Gastroesophageal sphincter (tissue), 4 donors: ENCODE measurements at regions not wholly inside any gene's neighbourhood (a gene's known extent, or its start where the extent isn't known, plus 50 kb on each side); places are given as distances from the start of the nearest gene placed in this dataset.

ENCODE experiments used
- ATAC-seq: fragments of 150-250 bp; one replicate; pipeline ENCODE4 v1.9.1; 2016; ENCODE audit warnings: mild to moderate bottlenecking, moderate library complexity
- H3K27ac ChIP-seq, 4 donors: fragments of 200-600 bp; sonication (generic) in 3 of 4; 1 replicate in 3 of 4; 2 replicates in 1 of 4; pipeline ENCODE4 v1.5.1; 2016 to 2019
- H3K27me3 ChIP-seq: fragments of 200-600 bp; sonication (generic); one replicate; pipeline ENCODE4 v1.5.1; 2019
- H3K36me3 ChIP-seq, 2 donors: fragments of 200-600 bp; sonication (generic); one replicate each; pipeline ENCODE4 v1.5.1; 2019; ENCODE audit warnings: control low read depth in 1 of 2
- H3K4me1 ChIP-seq, 3 donors: fragments of 200-600 bp; sonication (generic); 1 replicate in 2 of 3; 2 replicates in 1 of 3; pipeline ENCODE4 v1.5.1; 2016 to 2019; ENCODE audit warnings: control low read depth in 2 of 3
- H3K4me3 ChIP-seq, 2 donors: fragments of 200-600 bp; sonication (generic); one replicate each; pipeline ENCODE4 v1.5.1; 2019; ENCODE audit warnings: mild to moderate bottlenecking in 1 of 2, moderate library complexity in 1 of 2
- H3K9me3 ChIP-seq, 3 donors: fragments of 200-600 bp; sonication (generic); one replicate each; pipeline ENCODE4 v1.5.1; 2017 to 2019; ENCODE audit warnings: control low read depth in 2 of 3
- EP300 ChIP-seq: sonication (generic); formaldehyde crosslinking; IDR thresholded peaks from one replicate; pipeline ENCODE4 v1.6.1; 2017; ENCODE audit warnings: antibody characterized with exemption, mild to moderate bottlenecking
- POLR2A ChIP-seq, 2 donors: fragments of 450-650 bp; IDR thresholded peaks; one replicate each; pipeline ENCODE4 v1.6.1; 2017; ENCODE audit warnings: antibody characterized with exemption in 2 of 2, mild to moderate bottlenecking in 2 of 2, moderate library complexity in 1 of 2
- POLR2AphosphoS5 ChIP-seq: sonication (generic); formaldehyde crosslinking; IDR thresholded peaks from one replicate; pipeline ENCODE4 v1.6.1; 2017; ENCODE audit warnings: antibody characterized with exemption
- WGBS, 2 donors: methylation state at CpG; one replicate each; pipeline ENCODE4 v1.1.5; 2018; ENCODE audit warnings: low coverage in 1 of 2; 5-methylcytosine and 5-hydroxymethylcytosine counted together
- TF ChIP-seq, protein P1 (sequence below), 4 experiments: fragments of 200-600 bp in 2 of 4; fragments of 450-650 bp in 2 of 4; sonication (generic) in 1 of 4; IDR thresholded peaks; one replicate each; pipeline ENCODE4 v1.5.1; 2017 to 2019; ENCODE audit warnings: antibody characterized with exemption in 4 of 4, mild to moderate bottlenecking in 2 of 4, moderate library complexity in 2 of 4

DNA sequence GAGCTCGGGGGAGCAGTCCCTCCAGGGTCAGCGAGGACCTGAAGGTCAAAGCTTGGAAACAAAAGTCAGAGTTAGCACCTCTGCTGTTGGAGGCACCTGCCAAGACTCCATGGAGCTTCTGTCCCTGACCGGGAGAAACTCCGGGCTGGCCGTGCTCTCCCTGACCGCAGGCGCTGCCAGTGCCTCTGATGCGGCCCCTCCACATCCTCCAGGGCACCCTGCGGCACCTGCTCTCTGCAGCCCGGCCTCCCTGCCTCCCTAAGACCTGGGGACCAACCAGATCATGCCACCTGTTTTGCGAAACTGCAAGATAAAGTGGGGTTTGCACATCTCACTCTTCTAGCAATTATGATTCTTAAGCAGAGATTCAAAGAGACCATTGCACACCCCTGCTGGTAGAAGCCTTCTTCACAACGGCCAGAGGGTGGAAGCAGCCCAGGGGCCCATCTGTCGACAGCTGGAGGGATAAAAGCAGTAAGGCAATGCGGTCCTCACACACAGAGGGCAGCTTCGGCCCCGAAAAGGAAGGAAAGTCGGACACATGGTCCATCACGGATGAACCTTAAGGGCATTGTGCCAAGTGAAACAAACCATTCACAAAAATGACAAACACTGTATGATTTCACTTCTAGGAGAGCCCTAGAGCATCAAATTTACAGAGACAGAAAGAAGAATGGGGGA is 477.1 kb downstream of the BRD1 start:
- ATAC-seq = no peak
- WGBS, 2 donors = 37 to 60% methylated on average over 3 to 9 of the region's 18 CpGs

DNA sequence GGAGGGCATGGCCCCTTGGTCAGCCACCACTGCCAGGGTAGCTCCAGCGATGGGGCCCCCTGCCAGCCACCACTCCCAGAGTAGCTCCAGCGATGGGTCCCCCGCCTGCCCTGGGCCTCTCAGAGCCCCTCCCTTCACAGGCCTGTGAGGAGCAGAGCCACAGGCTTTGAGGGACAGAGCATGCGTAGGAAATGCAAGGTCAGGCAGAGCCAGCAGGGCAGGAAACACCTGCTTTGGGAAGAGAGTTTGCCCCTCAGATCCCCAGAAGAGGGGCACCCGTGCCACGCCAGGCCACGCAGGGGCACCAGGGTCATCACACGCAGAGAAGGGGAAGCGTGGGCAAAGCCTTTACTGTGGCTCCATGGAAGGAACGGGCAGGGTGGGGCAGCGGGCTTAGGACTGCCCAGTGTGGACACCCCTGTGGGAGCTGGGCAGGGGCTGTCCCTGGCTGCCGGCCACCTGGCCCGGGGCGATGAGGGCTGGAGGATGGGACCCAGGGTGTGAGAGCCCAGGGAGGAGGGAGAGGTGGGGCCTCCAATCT is 477.8 kb downstream of the BRD1 start:
- Histone ChIP-seq H3K9me3 (no peaks in the 10 kb centered on the region), H3K27ac (no peak overlapping the region), H3K4me1 (no peaks in the 10 kb centered on the region), H3K36me3 (no peaks in the 10 kb centered on the region), H3K27me3 (peaks cover 82% of the 10 kb centered on the region), H3K4me3 (no peak overlapping the region)
- no peak for ATAC-seq
- 87% methylated on average over 9 of the region's 14 CpGs; no CpG with 5 or more reads in 1 of the 2 donors for WGBS, 2 donors
- TF ChIP-seq, protein P1, sequence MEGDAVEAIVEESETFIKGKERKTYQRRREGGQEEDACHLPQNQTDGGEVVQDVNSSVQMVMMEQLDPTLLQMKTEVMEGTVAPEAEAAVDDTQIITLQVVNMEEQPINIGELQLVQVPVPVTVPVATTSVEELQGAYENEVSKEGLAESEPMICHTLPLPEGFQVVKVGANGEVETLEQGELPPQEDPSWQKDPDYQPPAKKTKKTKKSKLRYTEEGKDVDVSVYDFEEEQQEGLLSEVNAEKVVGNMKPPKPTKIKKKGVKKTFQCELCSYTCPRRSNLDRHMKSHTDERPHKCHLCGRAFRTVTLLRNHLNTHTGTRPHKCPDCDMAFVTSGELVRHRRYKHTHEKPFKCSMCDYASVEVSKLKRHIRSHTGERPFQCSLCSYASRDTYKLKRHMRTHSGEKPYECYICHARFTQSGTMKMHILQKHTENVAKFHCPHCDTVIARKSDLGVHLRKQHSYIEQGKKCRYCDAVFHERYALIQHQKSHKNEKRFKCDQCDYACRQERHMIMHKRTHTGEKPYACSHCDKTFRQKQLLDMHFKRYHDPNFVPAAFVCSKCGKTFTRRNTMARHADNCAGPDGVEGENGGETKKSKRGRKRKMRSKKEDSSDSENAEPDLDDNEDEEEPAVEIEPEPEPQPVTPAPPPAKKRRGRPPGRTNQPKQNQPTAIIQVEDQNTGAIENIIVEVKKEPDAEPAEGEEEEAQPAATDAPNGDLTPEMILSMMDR (IDR thresholded peaks at IDR 0.05) = no peak
- TF ChIP-seq EP300 (no peak), POLR2AphosphoS5 (no peak), POLR2A (IDR thresholded peaks at IDR 0.05) (no peak)

More for the DNA sequence above, 477.1 kb downstream of the BRD1 start:
- H3K4me3 ChIP-seq = no peak overlapping the region
- H3K27me3 ChIP-seq = peaks cover 85% of the 10 kb centered on the region
- H3K36me3 ChIP-seq = no peaks in the 10 kb centered on the region
- H3K9me3 ChIP-seq = no peaks in the 10 kb centered on the region
- H3K4me1 ChIP-seq = no peaks in the 10 kb centered on the region
- no peak for TF ChIP-seq EP300
- TF ChIP-seq POLR2AphosphoS5 = no peak
- TF ChIP-seq POLR2A (IDR thresholded peaks at IDR 0.05) = no peak
- TF ChIP-seq, protein P1 (IDR thresholded peaks at IDR 0.05) = no peak
- H3K27ac ChIP-seq = no peak overlapping the region

DNA sequence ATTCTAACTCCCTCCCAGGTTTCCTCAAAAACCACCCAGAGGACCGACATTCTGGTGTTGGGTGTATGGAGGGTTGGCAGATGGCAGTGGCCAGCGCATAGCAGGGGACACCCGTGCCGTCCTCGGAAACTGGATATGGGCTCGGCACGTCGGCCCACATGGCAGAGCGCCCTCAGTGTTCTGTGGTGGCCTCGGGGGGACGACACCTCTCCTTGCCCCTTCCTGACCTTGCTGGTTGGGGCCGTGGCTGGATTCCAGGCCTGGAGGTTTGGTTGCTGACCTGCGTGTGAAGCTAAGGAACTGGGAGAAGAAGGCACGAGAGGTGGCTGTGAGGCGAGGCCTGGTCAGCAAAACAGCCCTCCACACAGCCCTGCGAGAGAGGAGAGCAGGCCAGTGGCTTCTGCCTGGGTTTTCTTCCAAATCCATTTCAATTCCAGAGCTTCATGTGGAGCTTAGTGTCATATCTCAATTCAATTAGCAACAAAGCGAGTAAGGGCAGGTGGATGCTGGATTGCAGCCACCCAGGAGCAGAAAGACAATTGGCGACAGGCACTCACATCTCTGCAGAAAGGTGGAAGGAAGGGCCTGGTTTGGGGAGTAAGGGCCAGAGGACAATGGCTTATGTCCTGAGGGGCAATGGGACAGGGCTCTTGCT is 478.4 kb downstream of the BRD1 start:
- TF ChIP-seq, protein P1 (IDR thresholded peaks at IDR 0.05) = no peak
- no peak for TF ChIP-seq EP300
- no peak for TF ChIP-seq POLR2AphosphoS5
- TF ChIP-seq POLR2A (IDR thresholded peaks at IDR 0.05) = no peak
- Histone ChIP-seq H3K36me3 (no peaks in the 10 kb centered on the region), H3K27me3 (peaks cover 83% of the 10 kb centered on the region), H3K27ac (no peak overlapping the region), H3K4me3 (no peak overlapping the region), H3K4me1 (no peaks in the 10 kb centered on the region), H3K9me3 (no peaks in the 10 kb centered on the region)
- ATAC-seq = no peak
- WGBS, 2 donors = 84% methylated on average over 3 of the region's 18 CpGs; no CpG with 5 or more reads in 1 of the 2 donors

DNA sequence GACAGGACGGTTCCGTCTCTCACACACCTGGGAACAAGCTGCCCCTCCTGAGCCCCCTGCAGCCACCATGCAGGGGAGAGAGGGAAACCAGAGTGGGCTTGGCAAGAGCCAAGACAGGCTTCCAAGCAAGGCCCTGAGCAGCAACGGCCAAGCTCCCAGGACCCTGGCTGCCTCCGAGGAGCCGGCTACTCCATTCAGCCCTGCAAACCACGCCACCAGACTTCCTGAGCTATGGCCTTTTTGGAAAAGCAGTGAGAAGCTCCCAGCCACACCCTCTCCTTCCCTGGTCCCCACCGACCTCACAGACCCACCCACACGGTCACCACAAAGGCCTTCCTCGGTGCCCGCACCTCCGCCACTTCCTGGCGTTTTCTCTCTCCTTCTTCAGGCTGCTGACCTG is 479.0 kb downstream of the BRD1 start:
- WGBS, 2 donors = 80 to 88% methylated on average over 1 to 6 of the region's 12 CpGs
- no peaks in the 10 kb centered on the region for H3K9me3 ChIP-seq
- H3K4me1 ChIP-seq = no peaks in the 10 kb centered on the region
- no peak for ATAC-seq
- no peaks in the 10 kb centered on the region for H3K36me3 ChIP-seq
- TF ChIP-seq POLR2AphosphoS5 = no peak
- no peak for TF ChIP-seq EP300
- TF ChIP-seq, protein P1 (IDR thresholded peaks at IDR 0.05) = no peak
- no peak for TF ChIP-seq POLR2A (IDR thresholded peaks at IDR 0.05)
- H3K27me3 ChIP-seq = peaks cover 84% of the 10 kb centered on the region
- H3K4me3 ChIP-seq = no peak overlapping the region
- H3K27ac ChIP-seq = no peak overlapping the region
